ENCODE measurements at regions not wholly inside any gene's neighbourhood (a gene's known extent, or its start where the extent isn't known, plus 50 kb on each side); places are given as distances from the start of the nearest gene placed in this dataset.

DNA sequence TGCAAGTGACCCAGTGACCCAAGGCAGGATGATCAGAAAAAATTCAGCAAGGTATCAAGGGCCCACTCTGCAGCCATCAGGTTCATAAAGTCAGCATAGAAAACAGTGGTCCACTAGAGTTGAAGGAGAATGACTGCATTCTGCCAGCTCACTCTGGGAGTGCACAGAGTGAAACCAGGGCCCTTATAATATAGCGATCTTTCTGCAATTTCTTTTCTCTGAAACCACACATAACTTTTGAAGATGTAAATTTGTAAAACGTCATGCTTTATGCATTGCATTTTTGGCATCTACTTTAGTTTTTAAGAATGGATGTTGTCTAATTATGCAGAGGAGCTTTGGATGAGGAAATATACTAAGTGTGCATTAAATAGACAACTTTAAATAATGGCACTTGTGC is 225.0 kb upstream of the SMIM21 start:
- Mint-ChIP-seq H3K4me1 (peaks cover 38% of the 10 kb centered on the region), H3K27me3 (ENCODE audit: insufficient read depth, low read depth) (peaks cover 3% of the 10 kb centered on the region), H3K27ac (no peak overlapping the region), H3K4me3 (no peak overlapping the region), H3K9me3 (peaks cover 3% of the 10 kb centered on the region), H3K36me3 (no peaks in the 10 kb centered on the region)
- TF ChIP-seq, protein P1, sequence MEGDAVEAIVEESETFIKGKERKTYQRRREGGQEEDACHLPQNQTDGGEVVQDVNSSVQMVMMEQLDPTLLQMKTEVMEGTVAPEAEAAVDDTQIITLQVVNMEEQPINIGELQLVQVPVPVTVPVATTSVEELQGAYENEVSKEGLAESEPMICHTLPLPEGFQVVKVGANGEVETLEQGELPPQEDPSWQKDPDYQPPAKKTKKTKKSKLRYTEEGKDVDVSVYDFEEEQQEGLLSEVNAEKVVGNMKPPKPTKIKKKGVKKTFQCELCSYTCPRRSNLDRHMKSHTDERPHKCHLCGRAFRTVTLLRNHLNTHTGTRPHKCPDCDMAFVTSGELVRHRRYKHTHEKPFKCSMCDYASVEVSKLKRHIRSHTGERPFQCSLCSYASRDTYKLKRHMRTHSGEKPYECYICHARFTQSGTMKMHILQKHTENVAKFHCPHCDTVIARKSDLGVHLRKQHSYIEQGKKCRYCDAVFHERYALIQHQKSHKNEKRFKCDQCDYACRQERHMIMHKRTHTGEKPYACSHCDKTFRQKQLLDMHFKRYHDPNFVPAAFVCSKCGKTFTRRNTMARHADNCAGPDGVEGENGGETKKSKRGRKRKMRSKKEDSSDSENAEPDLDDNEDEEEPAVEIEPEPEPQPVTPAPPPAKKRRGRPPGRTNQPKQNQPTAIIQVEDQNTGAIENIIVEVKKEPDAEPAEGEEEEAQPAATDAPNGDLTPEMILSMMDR (IDR thresholded peaks at IDR 0.05) = no peak
- no peak for TF ChIP-seq EZH2 (IDR thresholded peaks at IDR 0.05)
- no peak for TF ChIP-seq EZH2phosphoT487 (IDR thresholded peaks at IDR 0.05)
- Histone ChIP-seq H3K79me2 (ENCODE audit: low read depth) (no peaks in the 10 kb centered on the region), H4K20me1 (ENCODE audit: low read depth) (no peaks in the 10 kb centered on the region), H3K4me1 (peaks cover 28% of the 10 kb centered on the region), H3K9ac (no peak overlapping the region), H3K27me3 (no peaks in the 10 kb centered on the region), H3F3A (ENCODE audit: low read depth) (peaks cover 20% of the 10 kb centered on the region), H3K4me2 (no peak overlapping the region), H3K27ac (no peak overlapping the region), H3K36me3 (no peaks in the 10 kb centered on the region), H3K9me3 (ENCODE audit: low read depth) (no peaks in the 10 kb centered on the region), H2AFZ (replicated peaks) (no peak overlapping the region), H3K4me3 (no peak overlapping the region)
- no peak for DNase-seq (ENCODE audit: low spot score)

DNA sequence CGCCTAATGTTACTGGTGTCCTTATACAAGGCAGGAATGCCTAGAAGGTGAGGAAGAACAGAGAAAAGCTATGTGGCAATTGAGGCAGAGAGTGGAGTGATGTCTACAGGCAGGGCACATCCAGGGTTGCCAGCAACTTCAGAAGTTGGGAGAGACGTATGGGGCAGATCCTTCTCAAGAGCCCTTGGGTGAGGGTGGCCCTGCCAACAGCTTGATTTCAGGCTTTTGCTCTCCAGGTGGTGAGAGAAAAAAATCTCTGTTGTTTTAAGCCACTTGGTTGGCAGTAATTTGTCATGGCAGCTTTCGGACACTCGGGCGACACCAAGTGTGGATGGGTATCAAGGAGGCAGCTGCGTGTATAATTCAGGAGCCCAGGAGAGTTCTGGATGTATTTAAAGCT is 217.4 kb upstream of the SMIM21 start:
- no peak overlapping the region for H3K27ac Mint-ChIP-seq
- Histone ChIP-seq H3K9me3 (ENCODE audit: low read depth) (no peaks in the 10 kb centered on the region), H3K79me2 (ENCODE audit: low read depth) (no peaks in the 10 kb centered on the region), H3F3A (ENCODE audit: low read depth) (no peaks in the 10 kb centered on the region), H3K27ac (no peak overlapping the region), H3K4me3 (no peak overlapping the region), H3K9ac (no peak overlapping the region), H3K4me2 (no peak overlapping the region), H3K4me1 (no peaks in the 10 kb centered on the region), H4K20me1 (ENCODE audit: low read depth) (no peaks in the 10 kb centered on the region), H2AFZ (replicated peaks) (no peak overlapping the region), H3K27me3 (no peaks in the 10 kb centered on the region), H3K36me3 (no peaks in the 10 kb centered on the region)
- peaks cover 15% of the 10 kb centered on the region for H3K9me3 Mint-ChIP-seq
- DNase-seq (ENCODE audit: low spot score) = no peak
- TF ChIP-seq, protein P1 (IDR thresholded peaks at IDR 0.05) = no peak
- no peaks in the 10 kb centered on the region for H3K27me3 Mint-ChIP-seq (ENCODE audit: insufficient read depth, low read depth)
- peaks cover 7% of the 10 kb centered on the region for H3K4me1 Mint-ChIP-seq
- H3K4me3 Mint-ChIP-seq = no peak overlapping the region
- no peaks in the 10 kb centered on the region for H3K36me3 Mint-ChIP-seq

DNA sequence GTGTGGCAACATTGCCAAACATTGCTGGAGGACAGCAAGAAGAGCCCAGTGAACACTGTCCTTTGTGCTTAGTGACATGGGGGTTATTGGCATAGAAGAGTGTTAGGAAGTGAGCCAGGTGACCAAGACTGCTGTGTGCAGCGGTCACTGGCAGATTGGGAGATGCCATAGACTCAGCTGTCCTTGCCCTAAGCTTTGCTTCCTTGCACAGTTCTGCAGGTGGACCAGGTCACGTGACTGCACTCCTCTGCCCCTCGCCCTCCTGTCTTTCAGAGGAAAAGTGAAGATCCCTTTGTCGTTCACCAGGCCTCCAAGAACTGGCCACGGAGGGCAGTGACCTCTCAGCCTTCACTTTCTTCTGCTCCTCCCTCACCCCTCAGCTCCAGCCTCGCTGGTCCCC is 215.6 kb upstream of the SMIM21 start:
- H3K79me2 ChIP-seq (ENCODE audit: low read depth) = no peaks in the 10 kb centered on the region
- TF ChIP-seq, protein P1 (IDR thresholded peaks at IDR 0.05) = no peak
- TF ChIP-seq EZH2 (IDR thresholded peaks at IDR 0.05) (no peak), EZH2phosphoT487 (IDR thresholded peaks at IDR 0.05) (no peak)

DNA sequence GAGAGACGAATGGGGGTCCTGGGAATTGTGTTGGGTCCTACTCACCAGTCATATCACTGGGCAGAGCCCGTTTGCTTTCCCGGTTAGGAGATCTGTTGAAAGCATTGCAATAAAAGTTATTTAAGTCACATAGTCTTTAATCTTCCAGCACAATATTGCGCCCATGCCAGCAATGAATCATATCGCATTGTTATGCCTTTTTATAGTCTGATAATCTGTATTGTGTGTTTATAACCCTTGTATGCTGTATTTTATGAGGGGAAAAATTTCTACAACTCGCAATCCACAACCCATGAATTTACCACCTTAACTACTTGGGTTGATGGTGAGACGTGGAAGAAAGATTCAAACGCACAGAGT is 211.9 kb upstream of the SMIM21 start:
- H3K27me3 ChIP-seq = peaks cover 6% of the 10 kb centered on the region
- no peak overlapping the region for H3K27ac ChIP-seq
- H3K36me3 ChIP-seq = no peaks in the 10 kb centered on the region
- peaks cover 11% of the 10 kb centered on the region for H3K4me1 ChIP-seq
- H3K4me2 ChIP-seq = no peak overlapping the region
- Mint-ChIP-seq H3K4me3 (no peak overlapping the region), H3K27me3 (ENCODE audit: insufficient read depth, low read depth) (no peaks in the 10 kb centered on the region), H3K4me1 (peaks cover 24% of the 10 kb centered on the region), H3K9me3 (peaks cover 4% of the 10 kb centered on the region), H3K36me3 (no peaks in the 10 kb centered on the region), H3K27ac (peak overlapping the region; percentile 50)
- TF ChIP-seq EZH2 (IDR thresholded peaks at IDR 0.05) (no peak), EZH2phosphoT487 (IDR thresholded peaks at IDR 0.05) (no peak)
- TF ChIP-seq, protein P1 (IDR thresholded peaks at IDR 0.05) = no peak
- DNase-seq (ENCODE audit: low spot score) = no peak
- H3K9me3 ChIP-seq (ENCODE audit: low read depth) = no peaks in the 10 kb centered on the region
- H4K20me1 ChIP-seq (ENCODE audit: low read depth) = no peaks in the 10 kb centered on the region
- H3F3A ChIP-seq (ENCODE audit: low read depth) = no peaks in the 10 kb centered on the region
- H2AFZ ChIP-seq (replicated peaks) = no peak overlapping the region
- H3K4me3 ChIP-seq = no peak overlapping the region
- H3K79me2 ChIP-seq (ENCODE audit: low read depth) = no peaks in the 10 kb centered on the region
- H3K9ac ChIP-seq = no peak overlapping the region

More for the DNA sequence above, 215.6 kb upstream of the SMIM21 start:
- Histone ChIP-seq H4K20me1 (ENCODE audit: low read depth) (no peaks in the 10 kb centered on the region), H3K27me3 (peaks cover 6% of the 10 kb centered on the region), H3K4me1 (peaks cover 10% of the 10 kb centered on the region), H3K36me3 (no peaks in the 10 kb centered on the region), H3K9me3 (ENCODE audit: low read depth) (no peaks in the 10 kb centered on the region), H2AFZ (replicated peaks) (no peak overlapping the region), H3K4me2 (no peak overlapping the region), H3K27ac (no peak overlapping the region), H3K9ac (no peak overlapping the region), H3K4me3 (no peak overlapping the region), H3F3A (ENCODE audit: low read depth) (no peaks in the 10 kb centered on the region)
- H3K4me1 Mint-ChIP-seq = peaks cover 22% of the 10 kb centered on the region
- H3K27ac Mint-ChIP-seq = no peak overlapping the region
- H3K4me3 Mint-ChIP-seq = no peak overlapping the region
- no peaks in the 10 kb centered on the region for H3K36me3 Mint-ChIP-seq
- H3K27me3 Mint-ChIP-seq (ENCODE audit: insufficient read depth, low read depth) = no peaks in the 10 kb centered on the region
- DNase-seq (ENCODE audit: low spot score) = no peak
- H3K9me3 Mint-ChIP-seq = peaks cover 15% of the 10 kb centered on the region
